Neural cell (in vitro differentiated cells): ENCODE measurements at regions not wholly inside any gene's neighbourhood (a gene's known extent, or its start where the extent isn't known, plus 50 kb on each side); places are given as distances from the start of the nearest gene placed in this dataset.

Experiments
- CTCF ChIP-seq: fragments of 450-650 bp; IDR thresholded peaks from 2 replicates; pipeline ENCODE4 v1.5.1; 2014; ENCODE audit warnings: antibody characterized with exemption, mild to moderate bottlenecking, moderate library complexity; ENCODE audit not compliant: poor library complexity, severe bottlenecking
- EP300 ChIP-seq: fragments of 450-650 bp; conservative IDR thresholded peaks from 2 replicates; pipeline ENCODE4 v1.6.1; 2014; ENCODE audit warnings: antibody characterized with exemption, mild to moderate bottlenecking, moderate library complexity; ENCODE audit not compliant: poor library complexity, severe bottlenecking
- EZH2 ChIP-seq: fragments of 200-600, 300-800 bp; shearing (Covaris generic), sonication (generic); IDR thresholded peaks from 2 replicates; pipeline ENCODE4 v1.6.1; 2014; ENCODE audit warnings: antibody characterized with exemption, low read length, borderline replicate concordance, mild to moderate bottlenecking; ENCODE audit not compliant: insufficient read depth, poor library complexity, severe bottlenecking
- MXI1 ChIP-seq: fragments of 450-650 bp; conservative IDR thresholded peaks from 2 replicates; pipeline ENCODE4 v1.6.1; 2014; ENCODE audit warnings: antibody characterized with exemption, mild to moderate bottlenecking; ENCODE audit not compliant: poor library complexity, severe bottlenecking
- POLR2AphosphoS5 ChIP-seq: IDR thresholded peaks from 2 replicates; pipeline ENCODE4 v1.6.1; 2012
- RAD21 ChIP-seq: fragments of 450-650 bp; conservative IDR thresholded peaks from 2 replicates; pipeline ENCODE4 v1.6.1; 2014; ENCODE audit warnings: antibody characterized with exemption, mild to moderate bottlenecking, moderate library complexity
- SMC3 ChIP-seq: fragments of 450-650 bp; conservative IDR thresholded peaks from 2 replicates; pipeline ENCODE4 v1.6.1; 2014; ENCODE audit warnings: antibody characterized with exemption, mild to moderate bottlenecking, moderate library complexity; ENCODE audit not compliant: poor library complexity
- TAF1 ChIP-seq: IDR thresholded peaks from 2 replicates; pipeline ENCODE4 v1.6.1; 2012; ENCODE audit warnings: low read depth
- TF ChIP-seq, protein P1 (sequence below): IDR thresholded peaks from 2 replicates; pipeline ENCODE4 v1.6.1; 2012; ENCODE audit warnings: borderline replicate concordance

- TF ChIP-seq TAF1 (no peak), CTCF (no peak), EZH2 (no peak), POLR2AphosphoS5 (no peak), EP300 (no peak), RAD21 (no peak), MXI1 (no peak), SMC3 (no peak)
- TF ChIP-seq, protein P1, sequence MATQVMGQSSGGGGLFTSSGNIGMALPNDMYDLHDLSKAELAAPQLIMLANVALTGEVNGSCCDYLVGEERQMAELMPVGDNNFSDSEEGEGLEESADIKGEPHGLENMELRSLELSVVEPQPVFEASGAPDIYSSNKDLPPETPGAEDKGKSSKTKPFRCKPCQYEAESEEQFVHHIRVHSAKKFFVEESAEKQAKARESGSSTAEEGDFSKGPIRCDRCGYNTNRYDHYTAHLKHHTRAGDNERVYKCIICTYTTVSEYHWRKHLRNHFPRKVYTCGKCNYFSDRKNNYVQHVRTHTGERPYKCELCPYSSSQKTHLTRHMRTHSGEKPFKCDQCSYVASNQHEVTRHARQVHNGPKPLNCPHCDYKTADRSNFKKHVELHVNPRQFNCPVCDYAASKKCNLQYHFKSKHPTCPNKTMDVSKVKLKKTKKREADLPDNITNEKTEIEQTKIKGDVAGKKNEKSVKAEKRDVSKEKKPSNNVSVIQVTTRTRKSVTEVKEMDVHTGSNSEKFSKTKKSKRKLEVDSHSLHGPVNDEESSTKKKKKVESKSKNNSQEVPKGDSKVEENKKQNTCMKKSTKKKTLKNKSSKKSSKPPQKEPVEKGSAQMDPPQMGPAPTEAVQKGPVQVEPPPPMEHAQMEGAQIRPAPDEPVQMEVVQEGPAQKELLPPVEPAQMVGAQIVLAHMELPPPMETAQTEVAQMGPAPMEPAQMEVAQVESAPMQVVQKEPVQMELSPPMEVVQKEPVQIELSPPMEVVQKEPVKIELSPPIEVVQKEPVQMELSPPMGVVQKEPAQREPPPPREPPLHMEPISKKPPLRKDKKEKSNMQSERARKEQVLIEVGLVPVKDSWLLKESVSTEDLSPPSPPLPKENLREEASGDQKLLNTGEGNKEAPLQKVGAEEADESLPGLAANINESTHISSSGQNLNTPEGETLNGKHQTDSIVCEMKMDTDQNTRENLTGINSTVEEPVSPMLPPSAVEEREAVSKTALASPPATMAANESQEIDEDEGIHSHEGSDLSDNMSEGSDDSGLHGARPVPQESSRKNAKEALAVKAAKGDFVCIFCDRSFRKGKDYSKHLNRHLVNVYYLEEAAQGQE = no peak
Observed at GRCh38 chr2:49480520-49480919, 326.2 kb upstream of the FSHR start.
